HG02759 (cell line): ENCODE measurements at regions not wholly inside any gene's neighbourhood (a gene's known extent, or its start where the extent isn't known, plus 50 kb on each side); places are given as distances from the start of the nearest gene placed in this dataset.
"Not testable (repeated sequence)": the region's sequence is repeated elsewhere in the genome, so short reads cannot be mapped to it uniquely, and the experiment has no call there.

ENCODE experiments used
- ATAC-seq: cut with Tn5 transposase; IDR thresholded peaks from one replicate; pipeline ENCODE4 v1.9.1; 2021; ENCODE audit warnings: mild to moderate bottlenecking, moderate library complexity; ENCODE audit not compliant: unreplicated experiment

DNA sequence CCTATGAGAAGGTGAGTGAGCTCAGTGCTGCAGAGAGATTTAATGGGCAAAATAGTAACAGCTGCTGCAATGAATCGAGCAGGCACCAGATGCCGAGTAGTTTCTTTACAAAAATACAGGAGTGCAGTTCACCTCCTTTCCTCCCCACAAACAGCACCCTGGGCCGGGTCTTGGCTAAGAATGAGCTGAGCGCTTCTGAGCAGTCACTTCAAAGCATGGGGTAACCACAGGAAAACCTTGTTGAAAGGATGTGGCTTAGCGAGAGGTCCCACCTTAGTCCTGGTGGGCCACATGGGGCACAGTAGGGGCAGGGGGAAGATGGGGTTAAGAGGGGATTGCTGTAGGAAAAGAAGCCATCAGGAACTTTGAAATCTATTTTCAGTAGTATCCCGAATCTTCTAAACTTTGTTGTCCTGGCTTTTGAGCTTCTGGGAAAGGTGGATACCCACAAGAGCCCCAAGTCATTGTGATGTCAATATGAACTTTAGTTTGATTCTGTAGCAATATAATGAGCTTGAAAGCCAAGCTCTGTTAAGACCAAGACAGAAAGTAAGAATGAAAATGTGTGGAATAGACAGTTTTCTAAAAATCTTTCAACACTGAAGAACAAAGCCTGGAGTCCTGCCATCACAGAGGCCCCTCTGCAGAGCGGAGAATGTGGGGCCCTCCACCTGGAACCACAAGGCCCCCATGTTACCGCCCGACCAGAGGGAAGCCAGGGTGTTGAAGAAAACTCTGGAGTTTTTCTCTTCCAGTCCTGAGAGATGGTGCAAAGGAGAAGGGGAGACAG is 101.0 kb upstream of the ZNF236 start:
- ATAC-seq, result no peak

DNA sequence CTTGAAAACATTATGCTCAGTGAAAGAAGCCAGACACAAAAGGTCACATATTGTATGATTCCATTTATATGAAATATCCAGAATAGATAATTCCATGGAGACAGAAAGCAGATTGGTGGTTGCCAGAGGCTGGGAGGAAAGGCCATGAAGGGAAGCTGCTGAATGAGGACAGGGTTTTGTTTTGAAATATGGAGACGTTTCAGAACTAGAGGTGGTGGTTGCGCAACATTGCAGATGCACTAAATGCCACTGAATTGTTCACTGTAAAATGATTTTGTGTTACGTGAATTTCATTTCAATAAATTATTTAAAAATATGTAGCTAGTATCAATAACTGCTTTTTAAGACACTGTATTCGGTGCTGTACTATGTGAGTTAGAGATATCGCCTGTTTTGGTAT is 101.7 kb upstream of the ZNF236 start:
- no peak for ATAC-seq

DNA sequence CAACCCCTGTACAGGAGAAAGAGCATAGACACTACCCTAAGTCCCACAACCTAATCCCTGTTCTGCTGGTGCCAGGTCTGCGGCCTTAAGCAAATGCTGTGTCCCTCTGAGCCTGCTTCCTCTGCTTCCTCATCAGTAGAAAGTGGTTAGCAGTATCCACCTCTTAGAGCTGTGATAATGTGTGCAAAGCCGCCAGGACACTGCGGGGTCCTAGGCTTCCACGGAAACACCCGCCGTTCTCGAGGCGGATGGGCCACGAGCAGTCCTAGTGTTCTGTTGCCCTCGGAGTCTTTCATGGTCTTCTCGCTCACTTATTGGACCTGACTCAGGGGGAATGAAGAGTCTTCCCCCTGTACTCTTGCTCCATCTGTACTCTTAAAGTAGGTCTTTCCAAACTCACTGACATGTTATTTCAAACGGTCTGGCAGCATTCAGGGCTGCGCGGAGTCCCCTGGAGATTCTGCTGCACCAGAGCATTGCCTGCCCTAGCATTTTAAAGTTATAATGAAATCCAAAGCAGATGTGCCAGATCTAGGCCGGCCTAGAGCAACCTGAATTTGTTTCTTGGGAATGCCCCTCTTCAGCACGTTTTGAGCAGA is 107.2 kb upstream of the ZNF236 start:
- no peak for ATAC-seq

DNA sequence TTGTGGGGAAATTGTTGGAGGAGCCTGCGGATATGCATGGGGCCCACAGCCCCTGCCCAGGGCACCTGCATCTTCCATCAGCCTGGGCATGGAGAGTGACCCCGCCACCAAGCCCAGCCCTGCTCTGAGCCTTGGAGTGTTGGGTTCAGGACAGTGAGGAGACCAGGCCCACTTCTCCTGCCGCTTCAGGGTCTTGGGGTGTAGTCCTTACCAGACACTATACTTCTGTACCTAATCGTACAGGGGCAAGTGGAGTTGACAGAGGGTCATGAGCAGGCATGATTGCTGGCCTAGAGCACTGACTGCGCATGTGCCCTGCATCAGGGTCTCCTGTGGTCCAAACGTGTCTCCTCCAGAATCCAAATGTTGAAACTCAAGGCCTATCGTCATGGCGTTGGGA is 108.9 kb upstream of the ZNF236 start:
- ATAC-seq, result no peak

DNA sequence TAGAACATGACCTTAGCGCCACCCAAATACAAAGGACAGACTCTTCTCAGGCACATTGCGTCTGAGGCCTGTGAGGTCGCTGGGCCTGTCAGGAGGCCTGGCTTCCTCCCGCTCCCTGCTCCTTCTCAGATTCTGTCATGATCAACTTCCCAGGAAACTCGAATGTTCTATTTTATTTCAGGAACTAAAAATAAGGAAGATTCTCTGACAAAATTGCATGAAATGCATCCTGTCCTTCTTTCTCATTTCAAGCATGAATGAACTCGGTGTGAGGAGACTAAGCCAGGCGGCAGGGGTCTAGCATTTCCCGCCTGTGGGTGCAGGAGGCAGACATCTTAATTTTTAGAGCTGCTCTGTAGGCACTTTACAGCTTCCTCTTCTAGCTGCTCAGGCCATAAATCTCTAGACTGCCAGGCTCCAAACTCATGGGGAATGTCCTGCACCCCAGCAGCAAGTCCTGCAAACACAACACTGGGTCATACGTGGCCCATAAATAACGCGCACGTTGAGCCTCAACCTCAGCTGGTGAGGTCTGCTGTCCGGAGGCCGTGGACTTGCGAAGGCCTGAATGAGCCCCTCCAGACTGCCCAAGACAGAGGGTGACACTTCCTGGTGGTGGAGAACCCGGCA is 109.7 kb upstream of the ZNF236 start:
- ATAC-seq, result no peak

DNA sequence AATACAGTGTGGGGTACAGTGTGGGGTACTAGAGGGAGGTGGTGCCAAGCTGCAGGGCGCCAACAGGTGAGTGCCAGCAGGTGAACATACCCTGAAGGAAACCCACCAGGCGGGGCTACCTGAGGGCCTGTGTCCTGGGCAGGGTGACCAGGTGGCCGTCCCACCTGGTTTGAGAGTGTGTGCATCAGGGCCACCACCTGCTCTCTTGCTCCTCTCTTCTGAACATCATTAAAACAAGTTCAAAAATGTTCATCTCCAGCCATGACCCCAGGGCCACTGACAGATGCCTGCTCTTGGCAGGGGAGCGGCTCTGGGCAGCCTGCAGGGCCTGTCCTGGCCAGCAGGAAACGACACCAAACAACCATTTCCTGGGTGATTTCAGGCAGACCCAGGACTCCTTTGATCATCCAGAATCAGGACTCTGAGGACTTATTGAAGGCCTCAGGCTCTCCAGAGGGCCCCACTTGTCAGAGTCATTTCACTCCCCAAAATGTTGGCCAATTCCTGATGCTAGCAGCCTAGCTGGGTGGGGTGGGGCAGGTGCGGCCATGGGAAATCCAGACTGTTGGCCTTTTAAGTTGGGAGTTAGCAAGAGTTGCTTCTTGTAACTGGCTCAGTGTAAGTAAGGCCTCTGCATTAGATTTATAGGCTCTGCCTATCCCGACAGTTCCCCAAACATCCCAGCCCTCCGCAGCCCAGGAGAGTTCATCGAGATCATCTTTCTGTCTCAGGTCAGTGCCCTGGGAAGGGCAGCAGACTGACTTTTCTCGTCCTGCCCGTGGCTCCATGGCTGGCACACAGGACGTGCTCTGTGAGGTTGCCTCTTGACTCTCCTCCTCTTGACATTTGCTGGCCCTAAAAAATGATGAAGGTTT is 111.5 kb upstream of the ZNF236 start:
- ATAC-seq, result no peak

DNA sequence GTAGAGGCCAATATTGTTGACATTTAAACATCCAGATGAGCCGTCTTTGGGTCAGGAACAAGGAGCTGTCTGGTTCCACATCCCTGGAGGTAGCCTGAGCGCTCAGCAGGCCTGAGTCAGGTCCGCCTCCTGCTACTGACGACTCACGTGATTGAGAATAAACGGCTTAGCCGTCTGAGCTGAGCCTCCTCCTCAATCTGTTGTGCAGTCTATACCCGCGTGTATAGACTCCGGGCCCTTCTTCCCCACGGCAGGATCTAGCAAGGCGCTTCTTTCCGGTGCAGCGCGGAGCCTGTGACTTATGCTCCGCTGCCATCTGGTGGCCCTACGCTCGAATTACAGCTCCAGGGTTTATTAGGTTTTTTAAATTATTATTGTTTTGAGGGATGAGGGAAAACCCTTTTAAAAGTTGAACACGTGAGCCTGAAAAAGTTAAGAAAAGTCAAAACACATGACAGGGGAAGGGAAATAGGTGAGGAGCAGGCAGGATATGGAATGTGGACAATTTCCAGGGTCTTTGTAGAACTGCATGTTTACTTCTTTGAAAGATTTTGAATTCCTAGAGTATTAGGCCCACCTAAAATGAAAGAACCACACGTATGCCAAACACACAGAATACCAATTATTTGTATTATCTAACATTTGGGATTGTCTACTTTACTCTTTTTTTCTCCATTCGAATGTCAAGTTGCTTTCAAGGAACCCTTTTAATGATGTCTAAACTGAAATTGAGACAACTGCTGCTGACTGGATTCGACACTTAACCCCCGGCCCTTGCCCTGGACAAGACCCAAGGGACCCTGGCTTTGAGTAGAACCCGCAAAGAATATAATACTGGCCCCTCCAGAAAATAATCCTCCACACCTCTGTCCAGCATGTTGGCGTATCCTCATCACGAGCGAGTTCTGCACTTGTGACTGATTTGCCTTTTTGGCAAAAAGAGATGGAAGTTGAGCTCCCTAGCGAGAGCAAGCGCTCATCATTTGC is 112.4 kb upstream of the ZNF236 start:
- peak; percentile 82 for ATAC-seq

DNA sequence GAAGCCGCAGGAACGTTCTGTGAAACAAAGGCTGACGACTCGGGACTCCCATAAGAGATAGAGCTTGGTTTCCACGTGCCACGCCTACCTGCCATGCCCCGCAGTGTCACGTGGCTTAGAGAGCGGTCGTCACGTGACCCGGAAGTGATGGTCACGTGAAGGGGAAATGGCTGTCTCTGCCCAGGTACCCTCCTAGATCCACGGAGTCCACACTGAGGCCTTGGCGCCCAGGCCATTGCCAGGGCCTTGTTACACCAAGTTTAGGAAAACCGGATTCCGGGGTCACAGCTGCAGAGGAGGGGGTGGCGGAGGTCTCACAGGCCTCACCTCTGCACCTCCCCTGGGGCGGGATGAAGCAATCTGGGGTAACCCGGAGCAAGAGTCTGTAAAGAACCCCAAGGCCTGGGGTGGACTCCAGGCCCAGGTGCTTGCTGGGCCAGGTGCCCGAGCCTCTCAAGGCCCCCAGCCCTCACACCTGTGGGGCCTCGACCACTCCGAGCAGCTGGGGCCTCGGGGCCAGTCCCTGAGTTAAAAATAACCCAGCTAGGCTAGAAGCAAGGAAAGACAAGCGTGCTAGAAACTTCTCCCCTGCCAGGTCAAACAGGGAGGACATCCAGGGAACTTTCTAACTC is 113.5 kb upstream of the ZNF236 start:
- ATAC-seq, result no peak

DNA sequence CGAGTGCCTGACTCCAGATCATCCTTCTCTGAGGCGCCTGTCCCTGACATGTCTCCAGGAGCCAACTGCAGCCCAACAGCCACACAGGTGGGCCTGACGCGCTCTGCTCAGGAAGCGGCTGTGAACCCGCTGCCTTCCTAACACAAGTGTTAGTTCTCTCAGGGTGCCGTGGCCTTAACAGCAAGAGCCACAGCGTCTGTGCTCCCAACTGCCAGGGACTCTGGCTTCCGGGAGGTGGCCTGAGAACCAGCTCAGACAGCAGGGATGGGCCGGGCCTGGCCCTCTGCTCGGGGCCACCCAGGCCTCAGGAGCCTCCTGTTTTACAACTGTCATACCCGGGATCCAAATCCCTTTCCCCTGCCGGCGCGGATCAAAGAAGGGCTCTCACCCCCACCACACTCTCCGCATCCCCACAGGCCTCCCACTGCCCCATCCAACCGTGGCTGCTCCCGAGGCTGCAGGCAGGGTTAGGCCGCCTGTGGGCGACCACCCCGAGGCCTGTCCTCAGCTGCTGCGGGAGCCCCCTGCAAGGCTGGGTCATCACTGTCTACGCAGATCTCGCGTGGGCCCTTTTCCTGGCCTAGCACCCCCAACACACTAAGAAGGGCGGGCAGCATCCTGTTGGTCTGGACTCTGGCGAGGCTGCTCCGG is 114.2 kb upstream of the ZNF236 start:
- no peak for ATAC-seq

DNA sequence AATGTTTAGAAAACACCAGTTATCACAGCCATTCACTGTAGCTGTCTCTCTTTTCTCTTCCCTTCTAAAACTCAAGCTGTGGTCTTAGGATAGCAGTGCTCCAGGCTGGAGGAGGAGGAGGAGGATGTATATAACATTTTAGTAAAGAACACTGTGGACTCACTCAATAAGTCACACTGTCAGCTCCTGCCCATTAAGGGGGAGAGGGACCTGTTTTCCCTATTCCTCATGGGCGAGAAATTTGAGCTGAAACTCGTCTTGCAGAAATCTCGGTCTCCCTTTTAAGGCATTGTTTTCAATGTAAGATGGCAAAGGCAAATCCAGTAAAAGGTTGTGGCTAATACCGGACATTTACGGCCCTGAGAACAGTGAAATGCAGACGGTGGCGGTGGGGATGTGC is 114.8 kb upstream of the ZNF236 start:
- ATAC-seq, result no peak

DNA sequence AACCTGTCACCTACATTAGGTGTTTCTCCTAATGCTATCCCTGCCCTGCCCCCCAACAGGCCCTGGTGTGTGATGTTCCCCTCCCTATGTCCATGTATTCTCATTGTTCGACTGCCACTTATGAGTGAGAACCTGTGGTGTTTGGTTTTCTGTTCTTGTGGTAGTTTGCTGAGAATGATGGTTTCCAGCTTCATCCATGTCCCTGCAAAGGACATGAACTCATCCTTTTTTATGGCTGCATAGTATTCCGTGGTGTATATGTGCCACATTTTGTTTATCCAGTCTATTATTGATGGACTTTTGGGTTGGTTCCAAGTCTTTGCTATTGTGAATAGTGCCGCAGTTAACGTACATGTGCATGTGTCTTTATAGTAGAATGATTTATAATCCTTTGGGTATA is 117.8 kb upstream of the ZNF236 start:
- ATAC-seq, result not testable (repeated sequence)

DNA sequence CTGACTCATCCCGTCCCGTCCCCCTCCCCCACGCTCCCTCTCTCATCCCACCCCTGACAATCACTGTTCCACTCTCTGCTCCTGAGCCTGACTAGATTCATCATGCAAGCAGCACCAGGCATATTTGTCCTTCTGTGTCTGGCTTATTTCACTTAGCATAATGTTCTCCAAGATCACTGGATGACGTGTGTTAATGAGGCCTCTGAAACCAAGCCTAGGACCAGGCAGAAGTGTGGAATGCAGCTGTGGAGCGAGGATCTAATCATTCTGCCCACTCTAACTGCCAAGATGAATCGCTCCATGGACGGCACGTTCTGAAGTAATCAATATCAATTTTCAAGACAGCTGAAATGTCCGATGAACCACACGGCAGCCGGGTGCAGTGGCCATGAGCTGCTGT is 122.4 kb upstream of the ZNF236 start:
- no peak for ATAC-seq

DNA sequence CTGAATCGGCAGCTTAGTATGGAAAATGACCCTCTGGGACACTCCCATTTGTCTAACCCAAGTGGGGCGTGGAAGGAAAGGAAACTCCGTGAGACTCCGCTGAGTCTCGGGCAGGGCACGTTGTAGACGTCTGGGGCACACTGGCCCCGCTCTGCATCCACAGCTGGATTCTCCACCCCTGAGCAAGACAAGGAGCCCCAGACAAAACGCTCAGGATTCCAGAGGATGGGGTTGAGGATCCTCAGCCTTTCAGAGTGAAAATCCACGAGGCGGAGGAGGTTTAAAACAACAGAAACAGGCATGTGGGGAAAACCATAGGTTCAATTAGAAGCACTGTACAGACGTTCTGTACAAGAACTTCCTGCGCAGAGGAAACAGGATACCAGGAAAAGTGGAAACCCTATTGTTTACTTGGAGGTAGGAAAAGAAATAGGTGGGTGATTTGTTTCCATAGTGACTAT is 124.9 kb upstream of the ZNF236 start:
- ATAC-seq, result no peak

DNA sequence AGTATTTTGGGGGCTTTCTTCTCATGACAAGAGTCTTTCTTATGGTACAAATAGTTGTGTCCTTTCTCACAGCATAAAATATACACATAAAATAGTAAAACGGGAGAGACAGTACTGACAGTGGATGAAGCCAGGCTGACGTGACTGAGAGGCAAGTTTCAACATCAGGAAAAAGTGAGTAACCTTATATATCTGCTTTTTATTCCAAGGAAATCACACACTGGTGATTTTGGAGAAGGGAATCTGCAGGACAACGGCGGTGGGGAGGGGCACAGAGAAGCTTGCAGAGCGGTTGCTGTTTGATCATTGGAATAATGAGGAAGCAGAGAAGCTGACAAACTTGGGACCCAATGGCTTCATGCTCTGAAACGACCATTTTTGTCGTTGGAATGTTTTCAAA is 130.6 kb upstream of the ZNF236 start:
- no peak for ATAC-seq

DNA sequence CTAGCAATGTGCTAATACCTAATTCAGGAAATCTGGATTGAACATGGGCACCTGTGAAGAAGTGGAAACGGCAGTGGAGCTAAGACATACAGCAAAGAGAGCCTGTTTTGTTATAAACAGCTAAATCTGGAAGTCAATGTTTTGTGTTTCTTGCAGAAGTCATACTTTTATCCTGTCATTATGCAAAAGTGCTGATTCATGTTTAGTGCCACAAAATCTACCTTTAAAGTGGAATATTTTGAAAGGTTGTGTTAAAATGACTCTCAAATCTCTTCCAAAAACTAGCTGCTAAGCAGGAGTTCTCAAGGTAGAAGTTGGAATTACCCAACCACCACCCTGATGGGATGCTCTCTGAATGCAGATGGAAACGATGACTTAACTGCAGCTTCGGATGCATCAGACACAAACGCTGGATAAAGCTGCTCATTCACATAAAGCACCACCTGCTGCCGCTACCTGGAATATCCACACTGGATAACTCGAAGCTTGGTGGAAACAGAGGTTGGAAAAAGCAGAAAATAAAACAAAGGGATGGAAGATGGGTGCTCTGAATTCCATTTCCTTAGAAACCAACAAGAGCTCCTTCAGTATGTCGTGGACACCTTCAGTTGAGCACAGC is 132.6 kb upstream of the ZNF236 start:
- no peak for ATAC-seq

DNA sequence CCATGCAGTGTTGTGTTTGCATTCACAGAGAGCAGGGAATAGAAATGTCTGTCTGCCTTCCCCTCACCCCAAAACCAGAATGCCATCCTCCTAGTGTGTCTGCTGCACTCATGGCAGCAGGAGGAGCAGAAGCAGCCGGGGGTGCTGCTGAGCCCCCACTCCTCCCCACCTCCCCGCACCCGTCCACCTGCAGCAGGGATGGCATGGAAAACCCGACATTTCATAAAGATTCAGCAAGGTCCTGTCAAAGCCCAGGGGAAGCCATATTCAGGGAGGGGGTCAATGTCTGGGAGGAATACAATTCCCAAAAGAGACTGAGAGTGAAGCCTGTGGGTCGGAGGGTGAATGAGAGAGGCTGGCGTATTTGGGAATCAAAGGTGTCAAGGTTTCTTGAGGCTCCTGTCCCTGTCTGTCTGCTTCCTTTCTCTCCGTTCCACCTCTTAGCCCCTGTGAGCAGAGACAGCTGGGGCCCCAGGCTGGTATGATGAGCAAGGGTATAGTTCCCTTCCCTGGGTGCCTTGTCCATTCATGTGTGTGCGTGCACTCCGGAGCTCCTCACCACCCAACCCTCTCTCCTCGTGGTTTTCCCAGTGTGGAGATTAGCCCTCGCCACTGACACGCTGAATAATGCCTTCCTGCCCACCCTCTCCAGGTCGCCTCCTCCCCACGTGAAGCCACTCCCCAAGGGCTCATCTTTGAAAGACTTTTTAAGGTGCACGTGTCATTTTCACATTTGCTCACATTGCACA is 133.5 kb upstream of the ZNF236 start:
- no peak for ATAC-seq

DNA sequence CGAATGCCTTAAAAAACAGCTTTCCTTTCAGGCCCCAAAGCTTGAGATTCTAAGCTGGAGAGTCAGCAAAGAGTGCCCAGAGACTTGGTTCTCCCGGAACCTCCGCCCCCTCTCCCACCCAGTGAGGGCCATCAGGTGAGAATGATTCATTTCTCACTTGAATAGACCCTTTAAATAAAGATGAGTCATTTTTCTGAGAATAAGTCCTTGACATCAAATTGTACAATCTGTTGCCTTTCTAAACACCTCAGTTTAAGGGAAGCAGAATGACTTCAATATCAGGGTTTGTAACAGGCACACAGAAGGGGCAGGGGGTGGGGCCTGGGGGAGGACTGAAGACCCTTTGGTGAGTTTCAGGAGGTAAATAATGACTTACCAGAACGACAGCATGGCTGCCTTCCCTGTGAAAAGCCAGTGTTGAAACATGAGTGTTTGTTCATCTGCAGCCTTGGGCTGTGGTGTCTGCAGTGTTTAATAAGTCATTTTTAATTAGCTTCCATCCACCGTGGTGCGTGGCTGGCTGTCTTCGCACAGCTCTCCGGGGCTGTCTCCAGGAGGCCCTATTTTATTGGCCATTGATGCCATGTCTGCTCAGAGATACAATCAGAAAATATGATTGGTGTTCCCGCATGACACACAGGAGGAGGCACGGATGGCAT is 134.9 kb upstream of the ZNF236 start:
- peak; percentile 42 for ATAC-seq
